ENCODE measurements at regions not wholly inside any gene's neighbourhood (a gene's known extent, or its start where the extent isn't known, plus 50 kb on each side); places are given as distances from the start of the nearest gene placed in this dataset.

DNA sequence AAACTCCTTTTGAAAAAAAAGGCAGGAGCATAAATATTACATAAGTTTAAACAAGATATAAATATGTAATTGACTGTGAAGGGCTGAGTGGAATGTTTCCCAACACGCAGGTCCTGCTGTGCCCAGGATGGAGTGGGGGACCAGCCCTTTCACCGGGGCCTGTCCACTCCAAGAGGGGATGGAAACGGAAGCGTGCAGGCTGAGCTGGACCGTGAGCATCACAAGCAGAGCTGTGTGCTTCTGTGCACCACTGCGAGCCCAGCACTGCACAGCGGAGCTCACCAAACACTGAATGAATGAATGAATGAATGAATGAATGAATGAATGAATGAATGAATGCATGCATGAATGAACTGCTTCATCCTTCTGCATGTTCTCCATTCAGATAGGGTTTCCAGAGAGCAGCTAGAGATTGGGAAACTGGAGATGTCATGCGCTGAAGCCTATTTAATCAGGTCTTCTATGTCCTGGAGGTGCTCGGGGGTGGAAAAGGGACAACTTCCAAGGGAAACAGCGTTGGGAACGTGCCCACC is 157.7 kb downstream of the ANKRD60 start:
- TF ChIP-seq MAX (IDR thresholded peaks at IDR 0.05; ENCODE audit: low read depth, low read length) (no peak), POLR2A (IDR thresholded peaks at IDR 0.05; ENCODE audit: extremely low read depth, insufficient read length) (no peak)
- TF ChIP-seq, protein P1, sequence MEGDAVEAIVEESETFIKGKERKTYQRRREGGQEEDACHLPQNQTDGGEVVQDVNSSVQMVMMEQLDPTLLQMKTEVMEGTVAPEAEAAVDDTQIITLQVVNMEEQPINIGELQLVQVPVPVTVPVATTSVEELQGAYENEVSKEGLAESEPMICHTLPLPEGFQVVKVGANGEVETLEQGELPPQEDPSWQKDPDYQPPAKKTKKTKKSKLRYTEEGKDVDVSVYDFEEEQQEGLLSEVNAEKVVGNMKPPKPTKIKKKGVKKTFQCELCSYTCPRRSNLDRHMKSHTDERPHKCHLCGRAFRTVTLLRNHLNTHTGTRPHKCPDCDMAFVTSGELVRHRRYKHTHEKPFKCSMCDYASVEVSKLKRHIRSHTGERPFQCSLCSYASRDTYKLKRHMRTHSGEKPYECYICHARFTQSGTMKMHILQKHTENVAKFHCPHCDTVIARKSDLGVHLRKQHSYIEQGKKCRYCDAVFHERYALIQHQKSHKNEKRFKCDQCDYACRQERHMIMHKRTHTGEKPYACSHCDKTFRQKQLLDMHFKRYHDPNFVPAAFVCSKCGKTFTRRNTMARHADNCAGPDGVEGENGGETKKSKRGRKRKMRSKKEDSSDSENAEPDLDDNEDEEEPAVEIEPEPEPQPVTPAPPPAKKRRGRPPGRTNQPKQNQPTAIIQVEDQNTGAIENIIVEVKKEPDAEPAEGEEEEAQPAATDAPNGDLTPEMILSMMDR (IDR thresholded peaks at IDR 0.05; ENCODE audit: low read depth, low read length), result no peak

Measured in NB4 (cell line).